Fibroblast of skin of right biceps (primary cell): ENCODE measurements at regions not wholly inside any gene's neighbourhood (a gene's known extent, or its start where the extent isn't known, plus 50 kb on each side); places are given as distances from the start of the nearest gene placed in this dataset.

Experiments used
- DNase-seq: peaks from one replicate; pipeline ENCODE4 v3.0.0-alpha.2; 2013

DNA sequence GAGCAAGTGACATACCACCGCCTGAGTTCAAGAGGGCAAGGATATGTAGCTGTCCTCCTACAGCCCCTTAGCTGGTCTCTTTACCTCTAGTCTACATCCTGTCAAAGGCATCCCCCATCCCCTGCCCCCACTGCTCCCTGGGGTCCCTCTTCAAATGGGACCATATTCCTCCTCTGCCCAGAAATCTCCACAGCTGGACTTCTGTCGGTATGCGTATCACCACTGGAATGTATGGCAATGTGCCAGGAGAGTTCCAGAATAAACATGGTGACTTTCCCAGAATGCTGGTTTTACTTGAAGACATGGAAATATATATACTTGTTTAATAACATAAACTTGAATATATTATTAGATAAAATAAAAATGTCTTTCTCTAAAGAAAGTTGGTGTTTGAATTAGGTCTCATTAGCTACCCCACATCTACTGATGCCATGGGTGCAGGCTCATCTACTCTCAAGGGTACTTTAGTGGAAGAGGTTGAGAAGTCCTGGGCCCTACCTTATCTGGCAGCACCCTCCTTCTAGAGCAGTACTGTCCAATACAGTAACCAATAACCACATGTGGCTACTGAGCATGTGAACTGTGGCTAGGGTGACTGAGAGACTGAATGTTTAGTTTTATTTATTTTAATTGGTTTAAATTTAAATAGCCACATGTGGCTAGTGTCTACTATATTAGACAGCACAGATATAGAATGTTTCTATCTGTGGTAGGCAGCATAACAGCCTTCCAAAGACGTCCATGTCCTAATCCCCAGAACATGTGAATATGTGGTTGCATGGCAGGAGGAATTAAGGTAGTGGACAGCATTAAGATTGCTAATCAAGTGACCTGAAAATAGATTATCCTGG is 181.7 kb upstream of the SLC30A5 start:
- peak; percentile 83 for DNase-seq

DNA sequence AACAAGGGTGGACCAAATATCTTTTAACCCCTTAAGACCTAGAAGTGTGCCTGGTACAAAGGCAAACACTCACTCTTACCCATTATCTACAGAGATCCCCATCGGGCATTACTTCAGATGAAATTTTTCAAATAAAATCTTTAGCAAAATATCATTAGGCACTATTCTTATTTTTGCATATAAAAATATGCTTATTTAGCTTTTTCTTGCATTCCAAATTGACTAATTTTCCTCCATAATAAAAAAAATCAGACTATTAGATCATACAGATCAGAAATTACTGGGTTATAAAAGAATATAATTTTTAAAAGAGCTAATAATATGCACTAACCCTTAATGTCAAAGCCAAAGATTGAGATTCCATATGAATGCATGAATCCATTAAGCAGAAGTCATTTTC is 178.7 kb upstream of the SLC30A5 start:
- DNase-seq: no peak

DNA sequence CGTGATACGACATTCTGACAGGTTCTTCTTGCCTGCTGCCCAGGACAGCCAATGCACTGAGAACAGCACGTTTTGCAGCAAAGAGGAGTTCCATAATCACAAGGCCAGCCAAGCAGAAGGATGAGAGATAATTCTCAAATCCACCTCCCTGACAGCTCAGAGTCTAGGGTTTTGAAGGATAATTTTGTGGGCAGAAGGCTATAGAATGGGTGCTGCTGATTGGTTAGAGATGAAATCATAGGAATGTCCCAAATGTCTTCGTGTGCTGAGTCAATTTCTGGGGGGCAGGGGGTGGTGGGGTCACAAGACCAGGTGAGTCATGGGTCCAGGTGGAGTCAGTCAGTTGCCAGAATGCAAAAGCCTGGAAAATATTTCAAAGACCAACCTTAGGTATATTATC is 175.5 kb upstream of the SLC30A5 start:
- peak; percentile 3 for DNase-seq

DNA sequence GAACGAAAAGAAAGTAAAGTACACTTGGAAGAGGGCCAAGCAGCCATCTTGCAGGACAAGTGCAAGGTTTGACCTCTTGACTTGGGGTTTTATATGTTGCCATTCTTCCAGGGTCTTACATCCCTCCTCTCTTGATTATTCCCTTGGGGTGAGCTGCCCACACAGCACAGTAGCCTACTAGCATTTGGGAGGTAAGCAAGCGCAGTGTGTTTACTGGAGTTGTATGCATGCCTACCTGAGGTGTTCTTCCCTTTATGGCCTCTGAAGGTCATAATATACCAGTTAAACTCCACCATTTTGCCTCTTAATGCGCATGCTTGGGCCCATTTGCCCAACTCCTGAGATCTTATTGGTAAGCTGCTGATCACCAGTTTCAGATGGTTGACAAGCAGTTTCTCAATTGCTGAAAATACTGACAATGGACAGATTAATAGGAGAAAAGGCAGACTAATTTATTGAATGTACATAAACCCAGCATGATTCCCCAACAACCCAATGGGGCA is 173.8 kb upstream of the SLC30A5 start:
- no peak for DNase-seq

DNA sequence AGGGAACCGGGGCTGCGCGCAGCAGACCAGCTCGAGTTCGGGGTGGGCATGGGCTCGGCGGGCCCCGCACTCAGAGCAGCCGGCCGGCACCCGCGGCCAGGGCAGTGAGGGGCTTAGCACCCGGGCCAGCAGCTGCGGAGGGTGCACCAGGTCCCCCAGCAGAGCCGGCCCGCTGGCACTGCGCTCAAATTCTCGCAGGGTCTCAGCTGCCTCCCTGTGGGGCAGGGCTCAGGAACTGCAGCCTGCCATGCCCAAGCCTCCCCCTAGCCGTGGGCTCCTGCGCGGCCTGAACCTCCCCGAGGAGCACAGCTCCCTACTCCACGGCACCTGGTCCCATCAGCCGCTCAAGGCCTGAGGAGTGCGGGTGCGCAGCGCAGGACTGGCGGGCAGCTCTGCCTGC is 172.9 kb upstream of the SLC30A5 start:
- DNase-seq: no peak

DNA sequence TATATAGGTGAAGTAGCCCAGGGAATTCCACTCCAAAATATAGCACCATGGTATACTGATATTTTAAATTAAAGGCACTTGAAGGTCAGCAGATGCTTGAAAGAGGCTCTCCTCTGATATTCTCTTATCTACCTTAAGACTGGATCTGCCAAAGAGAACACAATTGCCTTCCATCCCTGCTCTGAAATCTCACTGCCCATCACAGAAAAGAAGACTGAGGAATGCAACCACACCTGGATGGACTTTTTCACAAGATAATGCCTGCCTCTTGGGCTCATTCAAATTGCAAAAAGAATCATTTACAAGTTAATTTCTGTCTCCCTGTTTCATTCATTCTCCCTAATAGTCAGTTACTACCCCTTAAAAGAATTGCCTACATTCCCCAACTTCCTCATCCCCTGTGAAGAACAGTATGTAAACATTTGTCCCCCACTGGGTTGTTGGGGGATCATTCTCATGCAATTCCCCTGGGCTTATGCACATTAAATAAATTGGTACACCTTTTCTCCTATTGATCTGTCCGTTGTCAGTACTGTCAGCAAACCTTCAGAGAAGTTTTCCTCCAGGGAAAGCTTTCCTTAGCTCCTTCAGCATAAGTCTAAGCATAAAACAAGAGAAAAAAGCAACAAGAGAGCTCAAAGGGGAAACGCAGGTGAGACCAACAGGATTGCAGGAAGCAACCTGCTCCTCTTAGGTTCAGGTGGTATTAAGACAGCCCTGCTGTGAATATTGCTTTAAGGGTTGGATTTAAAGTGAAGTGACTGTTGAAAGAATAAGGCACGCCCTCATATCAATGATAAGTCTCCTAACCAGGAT is 171.4 kb upstream of the SLC30A5 start:
- no peak for DNase-seq

DNA sequence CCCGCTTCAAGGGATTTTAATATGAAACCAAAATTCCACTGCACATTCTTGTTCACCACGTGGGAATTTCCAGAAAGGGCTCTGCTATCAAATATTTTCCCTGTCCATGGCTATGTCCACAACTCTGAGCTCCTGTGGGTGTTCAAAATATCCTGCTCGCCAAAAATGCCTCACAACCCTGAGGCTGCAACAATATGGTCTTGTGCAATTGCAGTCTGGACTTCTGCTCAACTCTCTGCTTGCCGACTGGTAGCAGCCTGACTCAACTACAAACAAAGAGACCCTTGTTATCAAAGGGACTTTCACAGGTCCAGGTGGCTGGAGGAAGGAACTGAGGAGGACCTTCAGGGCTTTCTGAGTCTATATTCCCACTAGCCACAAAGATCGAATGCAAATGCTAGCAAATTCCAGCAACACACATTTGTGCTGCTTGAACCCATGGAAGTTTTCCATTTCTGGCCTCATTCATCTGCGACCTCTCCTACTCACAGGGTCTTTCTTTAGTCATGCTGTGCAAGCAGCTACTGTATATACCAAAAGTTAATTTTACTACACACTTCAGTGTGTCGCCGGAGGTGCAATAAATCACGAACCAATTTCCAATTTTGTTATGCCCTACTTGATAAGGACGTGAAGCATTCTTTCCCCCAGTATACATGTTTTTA is 169.2 kb upstream of the SLC30A5 start:
- DNase-seq: peak; percentile 50

DNA sequence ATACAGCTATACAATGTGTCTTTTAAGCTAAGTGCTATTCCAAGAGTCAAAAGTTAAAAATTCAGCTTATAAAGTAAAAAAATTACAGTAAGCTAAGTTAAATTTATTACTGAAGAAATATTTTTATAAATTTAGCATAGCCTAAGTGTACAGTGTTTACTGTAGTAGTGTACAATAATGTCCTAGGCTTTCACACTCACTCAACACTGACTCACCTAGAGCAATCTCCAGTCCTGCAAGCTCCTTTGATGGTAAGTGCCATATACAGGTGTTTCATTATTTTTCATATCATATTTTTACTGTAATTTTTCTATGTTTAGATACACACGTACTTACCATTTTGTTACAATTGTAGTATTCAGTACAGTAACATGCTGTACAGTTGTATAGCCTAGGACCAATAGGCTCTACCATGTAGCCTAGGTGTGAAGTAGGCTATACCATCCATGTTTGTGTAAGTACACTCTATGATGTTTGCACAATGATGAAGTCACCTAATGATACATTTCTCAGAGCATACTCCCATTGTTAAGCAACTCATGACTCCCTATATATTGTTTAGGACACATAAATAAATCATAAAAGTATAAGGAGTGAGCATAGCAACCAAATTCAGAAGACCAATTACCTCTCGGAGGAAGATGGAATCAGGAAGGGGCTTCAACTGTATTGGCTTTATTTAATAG is 165.1 kb upstream of the SLC30A5 start:
- no peak for DNase-seq

DNA sequence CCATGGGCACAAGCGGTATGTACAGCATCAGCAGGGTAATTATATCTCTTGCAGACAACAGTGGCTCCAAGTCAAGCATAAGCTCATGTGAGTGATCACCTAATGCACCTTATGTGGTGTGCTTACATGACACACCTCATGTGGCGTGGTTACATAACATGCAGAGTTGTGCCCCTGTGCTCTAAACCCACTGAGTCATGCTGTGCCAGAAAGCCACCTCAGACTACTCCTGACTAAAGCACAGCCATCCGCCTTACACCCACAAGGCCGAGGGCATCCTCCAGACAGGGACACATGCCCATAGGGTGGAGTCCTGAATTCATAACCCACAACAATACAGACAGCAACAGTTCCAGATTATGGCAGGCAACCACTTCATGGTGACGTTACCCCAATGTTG is 163.7 kb upstream of the SLC30A5 start:
- no peak for DNase-seq

DNA sequence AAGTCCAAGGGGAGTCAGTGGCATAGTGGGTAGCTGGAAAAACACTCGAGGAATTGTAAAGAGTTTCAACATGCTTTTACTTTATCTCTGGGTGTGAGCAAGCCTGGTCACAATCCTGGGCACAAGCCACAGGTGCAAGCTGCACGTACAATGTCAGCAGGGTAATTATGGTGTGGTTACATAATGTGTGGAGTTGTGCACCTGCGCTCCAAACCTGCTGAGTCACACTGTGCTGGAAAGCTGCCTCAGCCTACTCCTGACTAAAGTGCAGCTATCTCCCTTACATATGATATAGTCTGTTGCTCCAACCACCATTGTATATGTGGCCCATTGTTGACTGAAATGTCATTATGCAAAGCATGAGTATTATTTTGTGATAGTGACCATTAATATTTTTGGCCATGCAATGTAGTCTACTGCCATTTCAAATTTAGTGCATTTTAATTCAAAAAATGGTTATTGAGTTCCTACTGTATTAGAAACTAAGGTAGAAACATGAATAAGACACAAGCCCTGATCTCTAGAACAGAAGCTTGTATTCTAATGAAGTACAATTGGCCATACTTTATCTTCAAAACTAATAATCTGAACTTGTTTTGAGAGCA is 160.9 kb upstream of the SLC30A5 start:
- peak; percentile 14 for DNase-seq

DNA sequence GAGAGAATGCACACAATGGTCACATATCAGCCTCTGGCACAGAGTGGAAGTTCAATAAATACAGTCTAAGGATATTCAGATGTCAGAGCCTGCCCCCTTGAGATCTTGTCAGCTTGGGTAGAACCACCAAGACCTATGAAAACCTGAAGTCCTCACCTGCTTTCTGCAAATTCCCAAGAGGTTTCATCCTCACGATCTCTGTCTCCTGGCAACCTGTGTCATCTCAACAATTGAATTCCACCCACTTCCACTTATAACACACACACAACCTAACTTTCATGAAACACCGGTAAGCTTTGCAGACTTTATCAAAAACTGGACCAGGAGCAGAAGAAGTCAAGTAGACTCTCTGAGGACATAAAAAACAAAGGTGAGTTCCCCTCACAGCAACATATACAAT is 151.6 kb upstream of the SLC30A5 start:
- DNase-seq: no peak

DNA sequence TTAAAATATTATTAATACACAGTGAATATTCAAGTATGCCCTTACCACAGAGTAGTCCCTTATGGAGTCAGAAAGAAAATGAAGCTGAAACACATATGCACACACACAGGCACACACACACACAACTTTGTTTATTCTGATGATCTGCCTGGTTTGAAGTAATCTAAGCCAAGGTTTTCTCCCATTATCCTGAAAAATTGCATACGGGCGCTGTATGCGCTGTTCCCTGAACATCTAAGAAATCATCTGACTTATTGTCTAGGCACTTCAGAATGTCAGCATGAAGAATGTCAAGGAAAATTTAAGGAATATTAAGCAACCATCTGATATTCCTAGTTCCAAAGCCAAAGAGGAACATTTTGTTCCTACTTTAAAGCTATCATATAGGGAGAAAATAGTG is 147.1 kb upstream of the SLC30A5 start:
- DNase-seq: no peak

DNA sequence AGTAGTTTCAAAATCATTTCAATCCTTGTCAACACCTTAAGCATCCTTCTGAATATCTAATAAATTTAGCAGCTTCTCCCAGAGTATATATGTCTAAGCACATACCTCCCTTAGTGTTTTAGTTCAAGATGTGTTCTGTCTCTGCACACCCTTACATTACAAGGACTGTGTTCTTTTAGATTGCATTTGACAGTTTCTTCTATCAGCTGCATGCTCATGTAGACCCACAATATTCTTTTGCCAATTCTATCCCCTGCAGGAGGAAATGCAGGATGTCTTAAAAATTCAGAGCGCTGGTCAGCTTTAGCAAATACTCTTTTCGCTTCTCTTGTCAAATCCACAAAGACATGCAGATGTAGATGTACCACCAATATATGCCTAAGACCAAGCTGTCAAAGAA is 145.8 kb upstream of the SLC30A5 start:
- DNase-seq: no peak

DNA sequence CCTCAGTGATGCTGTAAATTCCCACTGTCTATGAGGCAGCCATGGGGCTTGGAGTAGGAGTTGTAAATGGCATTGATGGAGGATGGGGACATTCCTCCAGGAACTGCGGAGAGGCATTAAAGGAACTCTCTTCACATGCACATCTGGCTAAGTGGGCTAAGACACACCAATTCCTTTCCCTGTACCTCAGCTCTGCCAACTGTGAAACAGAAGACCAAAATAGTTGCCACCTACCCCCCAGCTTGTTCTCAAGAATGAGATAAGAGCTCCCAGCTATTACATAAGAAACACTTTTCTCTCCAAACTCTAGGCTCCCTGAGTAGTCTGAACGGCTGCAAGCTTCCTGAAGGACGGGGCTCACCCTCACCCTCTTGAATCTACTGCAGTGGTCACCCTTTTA is 144.6 kb upstream of the SLC30A5 start:
- DNase-seq: no peak

DNA sequence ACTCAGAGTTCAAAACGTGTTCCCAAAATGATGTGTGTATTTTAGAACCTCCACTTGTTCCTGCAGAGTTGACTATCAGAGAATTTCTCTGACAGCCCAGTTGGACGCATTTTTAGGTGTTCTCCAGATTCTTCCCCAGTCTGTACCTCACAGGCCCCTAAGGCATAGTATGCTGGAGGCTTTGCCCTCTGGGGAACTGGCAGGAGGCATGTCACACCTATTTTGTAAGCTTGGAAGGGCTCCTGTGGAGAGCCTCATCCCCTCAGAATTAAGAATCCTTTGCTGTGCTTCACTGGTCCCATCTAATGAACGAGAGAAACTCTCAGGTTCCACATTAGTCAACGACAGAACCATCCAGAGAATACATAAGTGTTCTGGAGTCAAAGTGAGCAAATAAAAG is 144.1 kb upstream of the SLC30A5 start:
- DNase-seq: no peak

DNA sequence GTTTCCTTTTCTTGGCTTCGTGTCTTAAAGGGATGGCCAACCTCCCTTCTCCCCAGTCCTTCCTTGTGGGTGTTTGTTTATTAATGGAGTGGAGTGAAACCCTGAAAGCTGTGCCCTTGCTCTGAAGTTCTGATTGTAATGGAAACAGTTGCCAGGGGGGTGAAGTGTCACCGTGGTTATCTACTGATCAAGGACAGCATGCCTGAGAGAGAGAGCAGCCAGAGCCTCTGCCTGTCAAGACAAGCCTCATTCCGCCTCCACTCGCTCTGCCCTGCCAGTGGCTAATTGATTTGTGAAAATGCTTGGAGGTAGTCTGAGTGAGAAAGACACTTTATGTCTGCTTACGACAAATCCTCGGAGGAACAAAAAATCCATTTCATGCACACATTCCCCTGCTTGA is 143.7 kb upstream of the SLC30A5 start:
- no peak for DNase-seq

DNA sequence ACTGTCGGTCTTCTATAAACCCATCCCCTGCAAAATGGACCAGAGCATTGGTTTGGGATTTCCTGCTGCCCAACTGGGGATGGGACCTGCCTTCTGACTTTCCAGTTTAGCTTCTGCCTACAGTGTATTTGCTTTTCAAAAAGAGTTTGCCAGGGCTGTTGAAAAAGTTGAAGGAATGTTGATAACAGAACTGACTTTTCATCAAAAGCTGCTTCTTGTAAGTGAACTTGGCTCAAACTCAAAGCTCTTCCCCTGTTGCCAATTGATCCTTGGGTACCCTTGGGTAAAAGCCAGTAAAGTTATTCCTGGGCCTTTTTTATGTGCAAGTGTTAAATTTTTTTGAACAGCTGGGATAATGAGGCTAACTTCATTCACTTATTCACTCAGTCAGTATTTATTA is 142.9 kb upstream of the SLC30A5 start:
- DNase-seq: no peak

DNA sequence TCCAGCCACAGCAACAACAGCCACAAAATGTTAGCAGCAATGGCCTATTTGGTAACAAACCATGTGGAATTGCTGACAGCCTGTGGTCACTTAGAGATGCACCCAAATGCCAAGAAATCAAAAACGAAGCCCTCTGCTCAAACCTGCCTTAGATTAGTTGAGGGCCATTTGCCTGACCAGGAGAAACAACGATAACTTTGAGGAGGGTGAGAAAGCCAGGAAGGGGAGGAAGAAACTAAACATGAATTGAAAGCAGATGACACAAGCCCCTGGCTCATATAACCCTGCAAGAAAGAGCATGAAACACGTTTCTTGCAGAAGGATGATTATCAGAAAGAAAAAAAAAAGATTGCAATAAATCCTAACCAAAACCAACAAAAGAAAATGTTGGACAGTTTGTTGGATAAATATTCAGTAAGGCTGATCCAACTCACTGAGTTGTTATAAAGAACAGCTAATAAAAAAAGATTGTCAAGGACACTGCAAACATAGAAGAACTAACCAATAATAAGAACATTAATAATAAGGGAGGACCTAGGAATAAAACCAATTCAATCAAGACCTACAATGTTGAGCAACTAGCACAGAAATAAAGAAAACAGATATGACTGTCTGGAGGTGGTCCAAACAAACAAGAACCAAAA is 140.5 kb upstream of the SLC30A5 start:
- DNase-seq: peak; percentile 47

DNA sequence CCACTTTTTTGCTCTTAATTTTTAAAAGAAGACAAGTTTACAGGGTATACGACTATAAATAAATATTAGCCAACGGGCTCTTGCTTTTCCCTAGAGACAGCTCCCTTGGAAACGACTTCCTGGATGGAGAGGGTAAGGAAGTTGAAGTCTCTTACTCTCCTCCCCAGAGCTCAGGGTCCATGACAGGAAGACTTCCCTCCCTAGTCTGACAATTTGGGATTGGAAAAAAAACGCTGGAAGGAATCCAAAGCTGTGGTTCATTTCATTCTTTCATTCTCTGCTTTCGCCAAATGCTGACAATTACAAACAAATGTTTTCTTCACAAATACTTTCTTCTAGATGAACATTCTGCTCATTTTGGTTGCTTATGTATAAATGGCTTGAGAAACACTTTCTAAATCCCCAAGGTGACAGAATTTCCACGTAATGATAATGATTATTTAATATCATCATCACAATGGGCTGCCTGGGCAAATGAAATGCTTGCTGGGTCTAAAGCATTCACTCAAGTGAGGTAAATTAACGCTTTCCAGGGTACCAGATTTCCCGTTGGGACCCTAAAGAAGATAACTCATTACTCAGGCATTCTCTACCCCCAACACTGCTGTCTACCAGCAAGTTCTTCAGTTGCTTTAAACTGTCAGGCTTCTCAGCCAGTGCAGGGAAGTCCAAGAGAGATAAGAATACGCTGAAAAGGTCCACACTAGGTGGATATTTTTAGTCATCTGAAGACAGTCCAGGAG is 139.8 kb upstream of the SLC30A5 start:
- peak; percentile 73 for DNase-seq

DNA sequence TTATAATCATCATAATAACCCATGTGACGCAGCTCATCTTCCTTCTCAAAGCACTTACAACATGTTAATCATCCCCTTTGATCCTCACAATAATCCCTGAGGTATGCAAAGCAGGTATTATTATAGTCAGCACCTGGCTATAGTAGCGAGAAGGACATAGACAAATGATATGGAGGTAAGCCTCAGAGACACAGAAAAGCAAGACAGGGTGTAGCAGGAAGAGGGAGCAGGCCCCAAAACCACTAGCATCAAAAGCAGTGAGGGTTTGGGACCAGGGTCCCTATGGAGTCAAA is 139.2 kb upstream of the SLC30A5 start:
- DNase-seq: no peak

DNA sequence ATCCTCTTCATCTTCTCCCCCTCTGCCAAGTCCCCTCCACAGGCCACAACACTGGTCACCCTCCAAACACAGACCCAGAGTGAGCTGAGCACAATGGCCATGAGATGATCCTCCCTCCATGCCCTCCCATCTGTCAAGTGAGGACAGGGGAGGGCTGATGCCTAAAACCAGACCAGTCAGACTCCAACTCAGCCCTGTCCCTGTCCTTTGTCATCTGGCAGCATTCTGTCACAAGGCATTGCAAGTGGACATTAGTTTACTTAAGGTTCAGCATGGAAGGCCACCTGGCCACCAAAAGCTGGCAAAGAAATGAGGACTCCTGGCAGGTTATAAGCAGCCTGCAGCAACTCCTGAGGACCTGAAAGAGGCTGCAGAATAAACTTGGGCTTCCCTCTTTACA is 136.2 kb upstream of the SLC30A5 start:
- DNase-seq: no peak

DNA sequence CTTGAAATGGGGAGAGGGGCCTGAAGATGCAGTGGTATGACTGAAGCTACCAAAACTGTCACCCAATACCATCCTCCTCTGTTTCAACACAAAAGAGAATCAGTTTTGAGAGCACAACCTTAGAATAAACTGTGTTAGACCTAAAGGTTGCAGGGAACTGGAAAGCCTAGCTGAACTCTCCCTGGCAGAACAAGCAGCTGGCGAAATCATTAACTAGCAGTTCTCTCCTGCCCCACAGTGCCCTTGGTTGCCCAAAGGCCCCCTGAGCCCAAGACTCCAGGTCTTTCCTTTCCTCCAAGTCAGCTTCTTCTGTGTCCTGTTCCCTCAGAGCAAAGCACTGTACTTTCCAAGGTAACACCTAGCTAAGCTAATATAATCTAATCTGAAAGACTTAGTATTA is 135.4 kb upstream of the SLC30A5 start:
- no peak for DNase-seq
